DMS153 treated with DMSO at 0.1 percent for 48 hours (cell line): ENCODE measurements at regions not wholly inside any gene's neighbourhood (a gene's known extent, or its start where the extent isn't known, plus 50 kb on each side); places are given as distances from the start of the nearest gene placed in this dataset.
"Not testable (repeated sequence)": the region's sequence is repeated elsewhere in the genome, so short reads cannot be mapped to it uniquely, and the experiment has no call there.

Experiments
- DNase-seq: peaks from one replicate; lab custom pipeline; 2025; ENCODE audit not compliant: unreplicated experiment; lab: John Stamatoyannopoulos, UW

DNA sequence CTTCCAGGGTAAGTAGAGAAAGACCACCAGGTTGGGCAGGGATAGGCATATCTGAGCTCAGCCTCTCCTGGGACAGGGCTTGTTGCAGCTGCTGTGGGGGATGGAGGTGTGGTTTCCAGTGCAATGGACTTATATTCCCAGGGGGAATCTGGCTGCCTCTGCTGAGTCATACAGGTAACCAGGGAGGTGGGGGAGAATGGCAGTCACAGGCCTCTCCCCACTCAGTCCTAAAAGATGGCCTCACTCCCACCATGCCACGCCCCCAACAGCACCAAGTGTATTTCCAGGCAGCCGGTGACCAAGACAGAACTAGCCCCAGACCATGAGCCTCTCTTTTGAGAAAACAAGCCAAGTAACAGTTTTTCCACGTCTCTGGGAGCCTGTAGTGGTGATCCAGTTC is 1240.7 kb downstream of the BRINP3 start:
- DNase-seq, result peak; percentile 19

DNA sequence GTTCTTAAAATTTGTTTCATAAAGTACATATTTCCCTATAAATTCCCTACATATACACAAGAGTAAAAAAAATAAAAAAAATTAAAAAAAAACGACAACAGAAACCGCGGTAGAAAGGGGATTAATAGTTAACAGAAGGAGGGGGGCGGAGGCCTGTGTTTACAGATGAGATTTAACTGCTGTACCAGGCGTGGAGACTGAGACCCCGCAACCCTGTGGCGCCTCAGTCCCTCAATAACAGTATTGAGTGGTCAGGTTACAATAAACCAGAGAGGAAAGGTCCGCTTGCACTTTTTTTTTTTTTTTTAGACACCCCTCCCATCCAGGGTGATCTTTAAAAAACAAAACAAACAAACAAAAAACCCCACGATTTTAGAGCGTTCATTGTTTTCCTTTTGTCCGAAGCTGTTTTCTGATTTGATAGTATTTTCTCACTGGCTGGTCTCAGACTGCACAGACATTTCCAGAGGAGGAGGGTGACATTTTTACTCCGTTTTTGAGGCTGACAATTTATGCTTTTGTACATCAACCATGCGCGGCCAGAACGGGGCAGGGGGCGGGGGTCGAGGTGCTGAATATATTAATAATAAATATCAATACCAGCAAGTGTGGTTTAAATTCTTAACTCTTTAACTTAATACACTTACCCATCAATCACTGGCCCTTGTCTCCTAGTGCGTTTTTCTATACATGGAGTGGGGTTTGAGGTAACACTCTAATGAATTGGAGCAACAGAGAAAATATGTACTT is 1223.9 kb downstream of the BRINP3 start:
- DNase-seq, result no peak

DNA sequence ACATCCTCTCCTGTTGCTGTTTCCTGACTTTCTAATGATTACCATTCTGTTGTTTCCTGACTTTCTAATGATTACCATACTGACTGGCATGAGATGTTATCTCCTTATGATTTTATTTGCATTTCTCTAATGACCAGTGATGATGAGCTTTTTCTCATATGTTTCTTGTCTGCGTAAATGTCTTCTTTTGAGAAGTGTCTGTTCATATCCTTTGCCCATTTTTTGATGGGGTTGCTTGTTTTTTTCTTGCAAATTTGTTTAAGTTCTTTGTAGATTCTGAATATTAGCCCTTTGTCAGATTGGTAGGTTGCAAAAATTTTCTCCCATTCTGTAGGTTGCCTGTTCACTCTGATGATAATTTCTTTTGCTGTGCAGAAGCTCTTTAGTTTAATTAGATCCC is 1216.5 kb downstream of the BRINP3 start:
- not testable (repeated sequence) for DNase-seq

DNA sequence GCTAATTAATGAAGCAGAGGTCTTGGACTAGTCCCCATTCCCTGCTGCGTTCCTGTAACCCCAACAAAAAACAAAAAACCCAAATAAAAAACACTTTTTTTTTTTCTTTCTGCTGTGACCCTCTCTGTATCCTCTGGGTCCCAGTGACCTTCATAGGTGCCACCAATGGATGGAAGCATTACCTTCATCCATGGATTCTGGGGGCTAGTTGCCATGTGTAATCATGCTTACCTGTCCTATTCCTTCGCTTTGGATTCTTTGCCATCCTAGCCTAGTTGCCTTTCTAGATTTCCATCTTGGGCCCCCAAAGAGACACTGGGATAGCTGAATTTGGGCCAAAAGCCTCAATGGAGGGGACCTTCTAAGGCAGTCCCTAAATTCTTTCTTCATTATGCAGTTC is 1208.7 kb downstream of the BRINP3 start:
- no peak for DNase-seq

DNA sequence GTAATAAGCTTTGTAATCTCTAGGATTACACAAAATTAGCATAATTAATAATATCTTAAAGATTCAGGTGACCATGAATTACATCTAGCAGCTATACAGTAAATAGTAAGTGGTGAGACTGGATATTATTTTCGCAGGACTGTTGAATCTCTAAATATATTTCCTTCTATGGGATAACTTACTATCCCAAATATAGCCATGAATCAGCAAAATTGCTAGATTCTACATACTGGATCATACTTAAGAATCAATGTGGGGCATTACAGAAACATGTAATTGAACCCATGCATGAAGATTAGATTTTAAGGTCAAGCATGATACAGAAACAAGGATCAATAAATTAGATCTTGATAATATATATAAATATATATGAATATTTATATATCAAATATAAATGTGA is 1203.4 kb downstream of the BRINP3 start:
- no peak for DNase-seq

DNA sequence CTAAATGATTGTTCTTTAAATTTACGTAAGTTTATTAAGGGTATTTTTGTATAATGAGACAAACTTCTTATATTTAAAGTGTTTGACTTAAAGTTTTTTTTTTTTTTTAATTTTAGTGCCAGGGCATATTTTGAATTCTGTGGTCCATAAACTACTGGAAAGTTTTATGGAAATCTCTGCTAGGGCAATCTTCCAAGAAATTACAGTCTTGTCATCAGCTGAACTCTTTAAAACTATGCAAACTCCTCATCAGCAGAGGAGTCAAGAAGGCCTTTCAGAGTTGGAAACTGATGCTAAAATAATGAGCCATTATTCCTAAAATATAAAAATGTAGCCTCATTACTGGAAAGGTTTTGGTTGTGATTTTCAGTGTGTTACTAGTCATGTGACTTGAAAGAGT is 1201.9 kb downstream of the BRINP3 start:
- no peak for DNase-seq

DNA sequence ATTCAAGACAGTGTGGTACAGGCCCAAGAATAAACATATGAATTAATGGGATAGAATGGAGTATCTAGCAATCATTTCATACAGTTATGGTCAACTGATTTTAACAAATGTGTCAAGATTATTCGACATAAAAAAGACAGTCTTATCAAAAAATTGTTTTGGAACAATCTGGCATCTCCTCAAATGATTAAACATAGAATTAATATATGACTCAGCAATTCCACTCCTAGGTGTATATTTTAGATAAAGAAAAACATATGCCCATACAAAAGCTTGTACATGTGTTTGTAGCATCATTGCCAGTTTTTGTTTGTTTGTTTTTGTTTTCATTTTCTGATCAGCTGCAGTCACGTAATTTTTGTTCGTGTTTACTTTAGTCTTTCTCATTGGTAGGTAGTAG is 1188.3 kb downstream of the BRINP3 start:
- no peak for DNase-seq

DNA sequence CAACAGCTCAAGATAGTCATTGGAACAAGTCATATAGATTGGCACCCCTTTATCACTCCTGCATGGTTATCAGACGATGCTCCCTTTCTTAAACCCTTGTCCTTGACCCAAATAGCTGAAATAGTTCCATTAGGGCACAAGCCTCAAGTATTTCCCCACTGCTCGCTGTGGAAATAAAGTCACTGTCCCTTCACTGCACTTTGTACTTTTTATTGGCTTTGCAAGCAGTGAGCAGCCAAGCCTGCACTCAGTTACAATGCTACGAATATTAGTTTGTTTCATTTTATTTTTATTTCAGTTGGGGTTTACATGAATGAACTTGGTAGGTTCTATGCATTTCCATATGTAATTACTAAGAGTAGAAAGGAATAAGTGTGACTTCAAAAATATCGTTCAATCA is 1176.4 kb downstream of the BRINP3 start:
- no peak for DNase-seq

DNA sequence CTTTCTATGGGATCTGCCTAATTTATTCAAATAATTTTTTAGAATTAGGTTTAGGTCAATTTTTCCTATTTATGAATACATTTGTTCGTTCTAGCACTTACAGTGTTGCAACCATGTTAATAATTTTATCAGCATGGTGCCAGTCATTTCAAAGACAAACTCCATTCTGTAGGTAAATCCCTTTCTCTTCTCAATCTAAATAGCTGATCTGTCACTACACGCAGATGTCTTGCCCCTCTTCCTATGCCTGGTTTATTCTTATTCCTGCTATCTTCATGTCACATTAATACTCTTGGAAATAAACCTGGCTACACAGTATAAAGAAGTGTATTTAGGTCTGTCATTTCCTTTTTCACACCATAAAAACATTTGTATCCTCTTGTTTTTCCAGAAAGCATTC is 1172.4 kb downstream of the BRINP3 start:
- DNase-seq, result no peak

DNA sequence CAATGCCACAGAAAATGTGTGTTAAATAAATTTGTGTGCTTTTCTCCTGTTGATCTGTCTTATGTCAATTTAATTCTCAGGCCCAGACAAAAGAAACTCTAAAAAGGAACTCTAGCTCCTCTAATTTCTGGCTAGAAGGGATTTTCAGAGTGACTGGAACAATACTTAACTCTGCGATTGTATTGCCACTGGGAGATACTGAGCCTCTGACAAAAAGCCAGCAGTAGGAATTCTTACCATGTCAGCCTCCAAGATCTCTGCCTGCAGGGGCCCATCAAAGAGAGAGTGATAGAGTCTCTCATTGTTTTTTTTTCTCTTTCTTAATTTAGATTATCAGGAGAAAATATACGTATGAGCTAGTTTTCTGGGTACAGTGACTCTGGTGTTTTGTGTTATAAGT is 1165.7 kb downstream of the BRINP3 start:
- no peak for DNase-seq

DNA sequence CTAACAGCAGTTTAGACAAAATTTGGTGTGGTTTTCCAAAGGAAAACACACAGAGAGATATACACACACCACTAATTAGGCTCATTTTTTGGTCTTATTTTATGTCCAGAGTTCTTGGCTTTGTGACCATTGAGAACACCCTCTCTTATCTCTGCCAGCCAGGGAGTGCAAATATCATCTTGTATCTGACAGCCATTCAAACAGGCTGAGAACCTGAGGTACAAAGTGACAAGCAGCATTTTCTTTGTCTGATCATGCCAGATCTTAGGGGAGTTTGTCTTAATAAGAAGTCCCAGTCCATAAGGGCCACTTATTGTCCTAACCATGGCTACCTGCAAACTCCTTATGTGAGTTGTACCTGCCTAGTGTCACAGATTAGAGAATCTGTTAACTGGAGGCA is 1165.2 kb downstream of the BRINP3 start:
- DNase-seq, result no peak

DNA sequence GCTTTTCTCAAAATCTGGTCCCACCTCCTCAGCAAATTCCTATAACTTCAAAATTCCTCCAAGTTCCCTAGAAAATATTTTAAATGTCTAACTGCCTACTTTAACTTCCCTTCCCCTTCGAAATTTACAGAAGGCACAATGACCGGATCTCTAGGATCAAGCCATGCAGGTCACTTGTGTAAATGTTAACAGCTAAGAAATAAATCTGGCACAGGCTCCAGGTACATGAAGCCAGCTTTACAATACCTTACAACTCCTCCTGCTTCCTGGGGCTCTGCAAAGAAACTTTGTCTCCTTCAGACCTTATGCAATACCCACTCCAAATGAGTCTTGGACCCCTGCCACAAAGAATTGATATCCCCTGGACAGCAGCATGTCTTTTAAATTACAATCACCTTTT is 1164.2 kb downstream of the BRINP3 start:
- no peak for DNase-seq

DNA sequence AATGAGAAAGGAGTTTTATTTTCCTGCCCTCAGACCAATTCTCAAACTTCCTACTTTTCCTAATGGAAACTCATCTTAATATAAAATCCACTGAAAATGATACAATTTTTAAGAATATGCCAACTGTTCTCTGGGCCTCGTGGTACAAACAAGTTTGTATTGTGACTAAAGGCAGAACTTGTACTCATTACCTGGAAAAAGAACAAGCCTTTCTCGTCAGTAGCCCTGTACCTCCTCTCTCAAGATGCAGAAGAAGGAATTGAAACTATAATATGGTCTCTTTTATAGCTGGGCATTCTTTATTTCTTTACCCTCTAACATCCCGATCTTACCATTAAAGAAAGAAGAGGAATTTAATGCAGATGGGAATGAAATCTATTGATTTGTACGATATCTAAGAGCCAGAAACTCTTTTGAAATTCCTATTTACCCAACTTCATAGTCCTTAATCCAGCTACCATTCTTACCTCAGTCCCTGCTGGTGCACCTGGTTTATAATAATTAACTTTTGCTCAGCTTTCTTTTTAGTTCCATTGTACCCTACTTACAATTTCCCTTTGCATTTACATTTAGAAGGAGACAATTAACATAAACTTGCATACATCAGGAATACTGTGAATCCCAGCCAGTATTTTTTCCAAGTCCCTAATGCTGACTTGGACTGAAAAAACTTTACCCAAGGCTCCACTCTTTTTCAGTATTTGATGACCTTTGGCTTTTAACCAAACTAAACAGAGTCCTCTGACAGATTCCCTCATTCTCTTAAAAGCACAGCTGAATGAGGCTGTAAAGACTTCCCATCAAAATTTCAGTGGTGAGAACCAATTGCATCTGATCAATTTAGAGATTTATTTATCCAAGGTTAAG is 1162.4 kb downstream of the BRINP3 start:
- DNase-seq, result no peak

DNA sequence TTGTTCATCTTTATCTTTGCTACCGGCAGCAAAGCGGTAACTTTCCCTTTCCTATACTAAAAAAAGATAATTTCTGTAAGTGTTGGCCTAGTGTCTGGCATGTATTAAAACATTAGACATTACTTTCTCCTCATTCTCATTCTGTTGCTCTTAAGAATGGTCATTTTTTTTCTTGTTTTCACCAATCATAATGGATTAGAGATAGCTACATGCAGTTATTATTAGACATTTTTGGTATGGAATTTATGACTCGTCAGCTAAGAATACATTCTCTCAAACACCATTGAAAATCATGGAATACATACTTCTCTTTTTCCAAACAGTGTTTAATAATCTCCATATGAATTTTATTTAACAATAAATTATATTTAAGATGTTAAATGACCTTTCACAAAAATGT is 1154.6 kb downstream of the BRINP3 start:
- no peak for DNase-seq

DNA sequence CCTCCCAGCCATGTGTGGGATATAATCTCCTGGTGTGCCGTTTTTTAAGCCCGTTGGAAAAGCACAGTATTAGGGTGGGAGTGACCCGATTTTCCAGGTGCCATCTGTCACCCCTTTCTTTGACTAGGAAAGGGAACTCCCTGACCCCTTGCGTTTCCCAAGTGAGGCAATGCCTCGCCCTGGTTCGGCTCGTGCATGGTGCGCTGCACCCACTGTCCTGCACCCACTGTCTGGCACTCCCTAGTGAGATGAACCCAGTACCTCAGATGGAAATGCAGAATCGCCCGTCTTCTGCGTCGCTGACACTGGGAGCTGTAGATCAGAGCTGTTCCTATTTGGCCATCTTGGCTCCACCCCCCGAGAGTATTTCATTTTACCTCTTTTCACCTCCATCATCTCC is 1146.6 kb downstream of the BRINP3 start:
- DNase-seq, result not testable (repeated sequence)

DNA sequence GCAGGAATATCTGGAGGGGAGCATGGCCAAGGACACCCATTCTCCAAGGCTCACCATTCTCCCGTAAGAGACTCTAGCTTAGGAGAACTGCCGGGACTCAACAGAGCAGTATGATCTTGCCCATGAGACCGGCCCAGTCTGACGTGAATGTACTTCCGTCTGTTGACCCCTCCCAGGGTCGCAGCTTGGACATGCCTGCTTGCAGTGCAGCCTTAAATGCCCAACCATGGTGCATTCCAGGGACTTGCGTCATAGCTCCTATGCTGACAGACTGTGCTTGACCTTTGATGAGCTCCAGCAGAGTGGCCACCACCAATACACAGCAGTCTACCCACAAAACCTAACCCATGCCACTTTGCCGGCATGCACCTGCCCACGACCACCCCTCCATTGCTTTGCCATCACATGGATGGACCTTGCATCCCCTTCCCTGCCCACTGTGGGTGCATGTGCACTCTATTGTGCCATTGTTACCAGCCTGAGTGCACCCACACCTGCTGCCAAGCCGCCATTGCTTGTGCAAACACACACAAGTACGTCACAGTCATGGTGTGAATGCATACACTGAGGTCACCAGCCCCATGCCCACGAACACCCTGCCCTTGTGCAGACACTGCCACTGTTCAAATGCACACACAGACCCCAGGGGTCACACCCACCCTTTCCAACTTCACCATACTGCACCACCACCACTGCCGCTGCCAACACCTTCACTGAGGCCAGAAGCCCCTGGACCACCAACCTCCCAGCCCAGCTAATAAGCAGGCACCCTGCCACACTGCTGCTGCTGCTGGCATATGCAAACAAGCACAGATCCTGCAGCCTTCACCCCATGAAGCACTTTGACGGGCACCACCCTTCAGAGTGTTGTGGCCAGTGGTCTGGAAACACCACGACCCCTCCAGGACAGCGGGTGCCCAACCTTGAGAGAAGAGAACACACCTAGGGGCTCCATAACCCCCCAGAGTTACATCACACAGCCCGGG is 1141.3 kb downstream of the BRINP3 start:
- no peak for DNase-seq

DNA sequence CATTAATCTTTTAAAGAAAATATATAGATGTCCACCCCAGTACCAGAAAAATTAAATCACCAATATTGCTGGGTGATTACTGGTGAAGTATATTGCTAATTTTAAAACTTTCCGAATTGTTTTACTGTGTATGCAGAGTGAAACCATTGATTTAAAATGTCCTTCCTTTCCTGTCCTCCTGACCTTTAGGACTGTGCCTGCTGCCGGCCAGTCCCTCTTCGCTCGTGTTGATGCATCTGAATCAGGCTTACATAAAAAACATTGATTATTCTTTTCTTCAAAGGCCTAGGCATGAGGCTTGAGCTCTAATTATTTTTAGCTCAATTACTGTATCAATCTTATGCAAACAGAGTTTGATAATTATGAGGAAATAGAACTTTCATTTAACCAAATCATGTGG is 1128.1 kb downstream of the BRINP3 start:
- no peak for DNase-seq

DNA sequence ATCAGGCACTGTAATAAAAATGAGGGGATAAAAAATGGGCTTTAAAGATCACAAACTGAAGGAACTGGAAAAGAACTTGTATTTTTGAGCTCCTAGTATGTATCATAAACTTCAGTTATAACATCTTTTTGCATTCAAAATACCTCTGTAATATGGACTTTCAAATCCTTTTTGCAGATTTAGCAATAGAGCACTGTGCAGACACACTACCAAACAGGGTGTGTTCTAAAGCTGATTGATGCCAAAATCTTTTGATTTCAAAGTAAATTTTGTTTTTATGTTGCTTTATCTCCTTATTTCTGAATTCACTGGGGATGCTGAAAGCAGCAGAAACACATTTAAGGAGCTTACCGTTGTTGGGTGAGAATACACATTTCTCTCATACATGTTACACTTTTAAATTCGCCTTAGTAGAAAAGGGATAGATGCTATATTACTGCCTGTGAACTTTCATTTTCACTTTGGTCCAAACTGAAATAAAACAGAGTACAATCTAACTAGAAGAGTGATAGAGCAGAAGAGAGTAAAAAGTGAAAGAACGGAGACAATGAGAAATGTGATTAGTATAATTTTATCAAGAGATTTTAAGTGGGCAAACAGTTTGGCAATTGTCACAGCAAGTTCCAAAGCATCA is 1126.6 kb downstream of the BRINP3 start:
- DNase-seq, result no peak

DNA sequence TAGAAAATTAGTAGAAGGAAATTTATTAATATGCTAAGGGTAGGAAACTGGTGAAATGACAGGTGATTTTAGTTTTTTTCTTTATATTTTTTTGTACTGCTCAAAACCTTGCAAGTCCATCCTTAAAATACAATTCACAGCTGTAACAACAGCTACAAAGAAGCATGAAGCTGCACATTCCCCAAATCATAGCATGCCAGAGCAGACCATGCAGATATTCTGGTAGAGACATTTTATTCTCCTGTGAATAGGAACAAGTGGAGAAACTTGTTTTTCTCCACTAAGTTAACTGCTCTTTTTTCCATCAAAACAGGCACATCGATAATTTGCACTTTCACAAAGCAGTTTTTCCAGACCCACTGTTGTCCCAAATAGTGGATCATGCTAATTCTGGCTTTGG is 1125.7 kb downstream of the BRINP3 start:
- no peak for DNase-seq

DNA sequence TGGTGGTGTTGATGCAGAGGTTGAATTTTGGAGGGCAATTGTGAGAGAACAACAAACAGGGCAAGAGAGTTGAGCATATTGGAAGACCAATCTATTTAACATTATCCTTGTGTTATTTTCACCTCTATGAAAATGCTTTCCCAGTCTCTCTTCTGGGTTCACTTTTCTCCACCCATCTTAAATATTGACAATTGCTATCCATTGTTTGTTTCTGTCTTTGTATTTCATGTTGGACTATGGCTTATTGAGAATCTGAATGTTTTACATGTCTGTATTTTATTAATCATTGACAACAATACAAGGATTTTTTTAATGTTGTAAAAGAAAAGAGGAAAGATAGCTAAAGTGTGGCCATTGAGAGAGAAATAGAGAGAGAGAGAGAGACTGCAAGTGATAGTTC is 1121.5 kb downstream of the BRINP3 start:
- no peak for DNase-seq

DNA sequence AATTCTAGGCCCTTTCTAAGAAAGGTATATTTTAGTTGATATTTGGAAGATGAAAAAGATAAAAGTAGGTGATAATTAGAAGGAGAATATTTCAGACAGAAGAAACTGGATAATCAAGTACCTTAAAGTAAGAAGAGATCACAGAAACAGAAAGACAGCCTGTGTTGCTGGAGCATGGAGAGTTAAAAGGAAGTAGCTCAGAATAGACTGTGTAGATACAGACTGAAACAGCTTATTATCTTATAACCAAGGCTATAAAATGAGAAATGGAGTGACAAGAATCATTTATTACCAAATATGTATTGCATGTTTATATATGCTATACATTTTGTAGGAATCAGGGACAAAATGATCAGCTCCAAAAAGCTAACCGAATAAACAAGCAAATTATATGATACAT is 1120.3 kb downstream of the BRINP3 start:
- DNase-seq, result no peak
